ENCODE measurements at regions not wholly inside any gene's neighbourhood (a gene's known extent, or its start where the extent isn't known, plus 50 kb on each side); places are given as distances from the start of the nearest gene placed in this dataset.

DNA sequence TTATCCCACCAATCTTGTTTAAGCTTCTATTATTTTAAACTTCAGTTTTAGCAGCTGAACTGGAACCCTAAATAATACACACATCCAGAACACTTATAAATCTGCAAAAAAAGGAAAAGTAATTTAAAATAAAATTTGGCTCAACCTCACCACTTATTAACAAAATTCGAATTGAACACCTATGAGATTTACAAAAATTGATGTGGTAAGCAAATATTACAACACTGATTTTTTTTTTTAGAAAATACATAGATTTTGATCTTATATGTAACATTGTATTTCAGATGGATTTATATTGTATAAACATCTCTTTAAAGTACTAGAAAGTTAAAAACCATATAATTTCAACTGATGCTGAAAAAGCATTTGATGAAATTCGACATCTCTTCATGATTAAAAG lies 81.3 kb upstream of the DYNAP start:
- Histone ChIP-seq H3K4me1 (ENCODE audit: insufficient read depth, low read length) (no peaks in the 10 kb centered on the region), H3K9me3 (ENCODE audit: control insufficient read depth, insufficient read depth, low read length) (no peaks in the 10 kb centered on the region), H3K36me3 (ENCODE audit: insufficient read depth, low read length) (no peaks in the 10 kb centered on the region), H3K9ac (ENCODE audit: low read depth, low read length) (no peak overlapping the region)

DNA sequence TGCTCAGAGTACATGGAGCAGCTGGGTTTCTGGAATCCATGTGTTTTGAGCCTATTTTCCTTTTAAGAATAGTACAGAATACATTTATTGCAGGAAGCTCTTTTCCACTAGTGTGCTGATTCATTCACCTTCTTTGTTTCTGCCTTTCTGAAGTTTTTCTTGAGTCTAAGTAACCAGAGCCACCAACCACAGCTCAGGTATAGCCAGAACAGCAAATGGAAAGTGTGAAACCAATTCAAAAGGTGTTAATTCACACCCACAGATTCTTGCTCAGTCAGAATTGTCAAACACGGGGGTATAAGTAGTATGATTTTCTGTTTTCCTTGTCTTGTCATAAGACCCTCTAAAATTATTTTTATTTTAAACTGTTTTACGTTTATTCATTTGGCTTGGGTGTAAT lies 75.9 kb upstream of the DYNAP start:
- no peaks in the 10 kb centered on the region for H3K9me3 ChIP-seq (ENCODE audit: control insufficient read depth, insufficient read depth, low read length)
- H3K9ac ChIP-seq (ENCODE audit: low read depth, low read length), result no peak overlapping the region
- no peaks in the 10 kb centered on the region for H3K36me3 ChIP-seq (ENCODE audit: insufficient read depth, low read length)
- no peaks in the 10 kb centered on the region for H3K4me1 ChIP-seq (ENCODE audit: insufficient read depth, low read length)

DNA sequence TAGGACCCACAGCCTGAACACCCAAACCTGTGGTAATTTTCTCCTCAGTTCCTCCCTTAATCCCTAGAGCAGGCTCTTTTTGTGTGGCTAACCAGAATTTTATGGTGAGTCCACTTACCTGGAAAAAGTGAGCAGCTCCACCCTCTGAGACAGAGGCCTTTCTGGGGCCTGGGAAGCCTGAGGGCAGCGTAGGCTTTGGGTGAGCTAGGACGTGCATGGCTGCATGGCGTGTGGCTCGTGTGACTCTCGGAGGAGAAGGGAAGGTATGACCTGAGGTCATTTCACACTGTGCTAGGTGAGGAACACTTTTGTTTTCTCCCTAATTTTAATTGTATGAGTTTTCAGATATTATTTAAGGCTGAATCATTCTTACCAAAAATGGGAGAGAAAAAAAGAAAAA lies 73.5 kb upstream of the DYNAP start:
- no peak overlapping the region for H3K9ac ChIP-seq (ENCODE audit: low read depth, low read length)
- no peaks in the 10 kb centered on the region for H3K9me3 ChIP-seq (ENCODE audit: control insufficient read depth, insufficient read depth, low read length)
- H3K4me1 ChIP-seq (ENCODE audit: insufficient read depth, low read length), result no peaks in the 10 kb centered on the region
- no peaks in the 10 kb centered on the region for H3K36me3 ChIP-seq (ENCODE audit: insufficient read depth, low read length)

DNA sequence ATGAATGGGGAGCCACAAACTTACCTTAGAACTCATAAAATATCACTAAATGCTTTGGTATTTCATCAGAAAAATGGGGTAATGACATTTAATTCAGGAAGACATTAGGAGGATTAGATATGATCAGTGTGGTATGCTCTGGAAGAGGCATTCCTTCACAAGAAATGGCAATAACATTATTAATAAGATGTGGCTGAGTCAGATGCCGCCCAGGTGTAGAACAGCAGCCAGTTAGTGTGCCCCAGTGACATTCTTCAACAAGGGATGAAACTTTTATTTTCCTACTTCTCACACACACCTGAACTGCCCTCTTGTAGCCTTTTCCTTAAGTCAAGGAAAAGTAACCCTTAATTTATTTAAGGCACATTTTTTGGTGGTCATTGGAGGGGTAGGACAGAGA lies 69.2 kb upstream of the DYNAP start:
- H3K9me3 ChIP-seq (ENCODE audit: control insufficient read depth, insufficient read depth, low read length), result no peaks in the 10 kb centered on the region
- no peaks in the 10 kb centered on the region for H3K36me3 ChIP-seq (ENCODE audit: insufficient read depth, low read length)
- H3K4me1 ChIP-seq (ENCODE audit: insufficient read depth, low read length), result no peaks in the 10 kb centered on the region
- no peak overlapping the region for H3K9ac ChIP-seq (ENCODE audit: low read depth, low read length)

DNA sequence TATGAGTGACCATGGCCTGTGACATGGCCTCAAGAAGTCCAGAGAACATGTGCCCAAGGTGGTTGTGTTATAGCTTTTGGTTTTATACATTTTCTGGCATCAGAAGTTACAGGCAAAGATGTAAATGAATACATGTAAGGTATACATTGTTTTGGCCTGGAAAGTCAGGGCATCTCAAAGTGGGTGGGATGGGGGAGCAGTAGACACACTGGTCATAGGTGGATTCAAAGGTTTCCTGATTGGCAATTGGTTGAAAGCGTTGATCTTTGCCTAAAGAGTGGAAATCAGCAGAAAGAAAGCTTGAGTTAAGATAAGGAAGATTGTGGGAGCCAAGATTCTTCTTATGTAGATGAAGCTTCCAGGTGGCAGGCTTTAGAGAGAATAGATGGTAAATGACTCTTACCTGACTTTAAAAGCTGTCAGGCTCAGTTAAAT lies 62.1 kb upstream of the DYNAP start:
- H3K4me1 ChIP-seq (ENCODE audit: insufficient read depth, low read length), result peaks cover 40% of the 10 kb centered on the region
- peak overlapping the region; percentile 32; the same call in 1 of the 2 replicates for H3K9ac ChIP-seq (ENCODE audit: low read depth, low read length)
- 0 out of 2 replicates have a peak, but pooled peaks cover 3% of the 10 kb centered on the region for H3K9me3 ChIP-seq (ENCODE audit: control insufficient read depth, insufficient read depth, low read length)
- H3K36me3 ChIP-seq (ENCODE audit: insufficient read depth, low read length), result no peaks in the 10 kb centered on the region

DNA sequence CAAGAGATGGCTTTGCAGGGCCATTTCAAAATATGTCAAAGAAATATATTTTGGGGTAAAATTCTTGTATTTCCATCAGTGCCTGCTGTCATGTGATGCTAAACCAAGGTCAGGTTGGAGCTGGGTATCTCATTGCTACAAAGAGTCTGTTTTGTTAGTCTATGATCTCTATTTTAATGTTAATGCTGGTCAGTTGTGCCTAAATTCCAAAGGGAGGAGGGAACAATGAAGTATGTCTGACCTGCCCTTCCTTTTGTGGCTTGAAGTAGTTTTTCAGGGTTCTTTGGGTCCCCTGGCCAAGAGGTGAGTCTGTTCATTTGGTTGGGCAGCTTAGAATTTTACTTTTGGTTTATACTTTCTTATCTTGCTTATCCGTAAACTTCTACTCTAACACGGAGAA lies 61.6 kb upstream of the DYNAP start:
- H3K9ac ChIP-seq (ENCODE audit: low read depth, low read length), result peak overlapping the region; percentile 39

DNA sequence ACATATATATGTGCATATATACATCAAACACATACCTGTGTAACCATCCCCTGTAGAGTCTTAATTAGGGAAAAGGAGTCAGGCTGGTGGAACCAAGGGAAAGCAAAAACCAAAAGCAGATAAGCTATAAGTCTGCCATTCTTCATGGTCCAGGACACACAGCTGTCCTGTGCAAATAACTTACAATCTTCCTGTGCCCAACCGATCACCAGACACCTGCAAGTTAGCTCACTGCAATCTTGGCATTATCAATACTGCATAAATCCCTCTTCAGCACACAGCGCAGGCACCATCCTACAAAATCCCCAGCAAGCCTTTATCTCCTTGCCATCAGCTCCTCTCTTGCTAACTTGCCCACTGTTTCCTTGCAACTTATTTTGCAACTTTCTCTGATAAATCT lies 60.8 kb upstream of the DYNAP start:
- Histone ChIP-seq H3K4me1 (ENCODE audit: insufficient read depth, low read length) (peaks cover 40% of the 10 kb centered on the region), H3K9me3 (ENCODE audit: control insufficient read depth, insufficient read depth, low read length) (0 out of 2 replicates have a peak, but pooled peaks cover 3% of the 10 kb centered on the region), H3K36me3 (ENCODE audit: insufficient read depth, low read length) (no peaks in the 10 kb centered on the region), H3K9ac (ENCODE audit: low read depth, low read length) (0 out of 2 replicates have a peak overlapping the region, but pooled peaks have one; percentile 39)

More for the DNA sequence above, 61.6 kb upstream of the DYNAP start:
- Histone ChIP-seq H3K9me3 (ENCODE audit: control insufficient read depth, insufficient read depth, low read length) (0 out of 2 replicates have a peak, but pooled peaks cover 3% of the 10 kb centered on the region), H3K36me3 (ENCODE audit: insufficient read depth, low read length) (no peaks in the 10 kb centered on the region), H3K4me1 (ENCODE audit: insufficient read depth, low read length) (peaks cover 40% of the 10 kb centered on the region)

DNA sequence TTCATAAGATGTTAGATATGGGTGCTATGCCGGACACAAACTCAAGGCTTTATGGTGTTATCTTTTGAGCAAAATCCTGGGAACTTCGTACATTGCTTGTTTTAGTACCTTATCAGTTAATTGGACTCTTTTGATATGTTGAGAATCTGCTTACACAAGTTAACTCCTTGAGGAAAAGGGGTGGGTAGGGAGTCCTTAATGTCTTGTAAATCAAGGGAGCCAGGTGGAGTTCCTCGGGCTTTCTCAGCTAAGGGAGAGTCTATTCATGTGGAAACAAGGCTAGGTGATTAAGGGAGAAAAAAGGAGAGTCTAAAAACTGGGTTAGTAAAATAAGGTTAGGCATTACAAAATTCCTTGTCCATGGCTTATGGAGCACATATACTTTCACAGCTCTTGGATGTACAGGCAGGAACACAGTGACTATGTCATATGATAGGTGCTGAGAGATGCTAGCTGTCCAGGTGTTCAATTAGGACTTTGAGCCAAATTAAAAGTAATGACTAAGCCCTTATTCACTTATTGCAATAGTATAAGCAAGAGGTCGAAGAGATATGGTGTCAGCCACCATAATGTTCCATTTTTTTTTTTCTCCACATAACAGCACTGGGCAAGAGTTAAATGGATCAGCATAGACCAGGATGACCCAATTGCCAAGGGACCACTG lies 59.5 kb upstream of the DYNAP start:
- Histone ChIP-seq H3K4me1 (ENCODE audit: insufficient read depth, low read length) (peaks cover 40% of the 10 kb centered on the region), H3K9ac (ENCODE audit: low read depth, low read length) (peak overlapping the region; percentile 13; the same call in 1 of the 2 replicates), H3K36me3 (ENCODE audit: insufficient read depth, low read length) (0 out of 2 replicates have a peak, but pooled peaks cover 3% of the 10 kb centered on the region), H3K9me3 (ENCODE audit: control insufficient read depth, insufficient read depth, low read length) (0 out of 2 replicates have a peak, but pooled peaks cover 3% of the 10 kb centered on the region)

DNA sequence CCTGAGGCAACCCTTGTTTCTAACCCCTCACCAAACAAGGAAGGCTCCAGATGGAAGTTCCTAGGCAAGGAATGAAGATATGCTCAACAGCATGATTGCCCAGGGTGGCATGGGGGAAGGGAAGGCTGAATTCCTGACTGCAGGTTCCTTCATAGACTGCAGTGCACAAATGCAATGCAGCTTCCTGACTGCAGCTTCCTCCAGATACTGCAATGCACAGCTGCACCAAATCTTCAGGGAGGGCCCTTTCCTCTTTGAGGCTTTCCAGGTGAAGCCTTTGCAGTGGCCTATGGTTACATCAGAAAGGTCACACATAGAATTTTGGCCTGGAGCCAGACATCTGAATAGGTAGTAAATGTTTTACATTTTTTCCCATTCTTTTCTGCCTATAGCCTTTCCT lies 58.8 kb upstream of the DYNAP start:
- Histone ChIP-seq H3K36me3 (ENCODE audit: insufficient read depth, low read length) (0 out of 2 replicates have a peak, but pooled peaks cover 3% of the 10 kb centered on the region), H3K9me3 (ENCODE audit: control insufficient read depth, insufficient read depth, low read length) (0 out of 2 replicates have a peak, but pooled peaks cover 3% of the 10 kb centered on the region), H3K4me1 (ENCODE audit: insufficient read depth, low read length) (peaks cover 40% of the 10 kb centered on the region), H3K9ac (ENCODE audit: low read depth, low read length) (no peak overlapping the region)

DNA sequence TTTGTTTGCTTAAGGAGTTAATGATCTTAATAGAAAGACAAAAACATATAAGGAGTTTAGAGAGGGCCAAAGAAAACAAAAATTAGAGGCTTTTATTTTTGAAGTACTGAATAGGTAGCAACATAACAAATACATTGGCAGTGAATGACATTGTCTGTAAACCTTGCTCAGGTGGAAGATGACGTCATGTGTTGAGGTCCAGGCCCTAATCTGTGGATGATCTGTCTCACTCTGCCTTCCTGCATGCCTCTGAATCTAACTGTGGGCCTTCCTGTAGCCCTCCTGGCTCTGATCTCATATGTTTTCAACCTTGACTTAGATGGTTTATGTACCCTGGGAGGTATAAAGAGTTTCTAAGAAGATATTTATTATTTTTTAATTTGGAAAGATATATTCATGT lies 58.1 kb upstream of the DYNAP start:
- 0 out of 2 replicates have a peak, but pooled peaks cover 3% of the 10 kb centered on the region for H3K36me3 ChIP-seq (ENCODE audit: insufficient read depth, low read length)
- peaks cover 7% of the 10 kb centered on the region; the same call in 1 of the 2 replicates for H3K9me3 ChIP-seq (ENCODE audit: control insufficient read depth, insufficient read depth, low read length)
- H3K4me1 ChIP-seq (ENCODE audit: insufficient read depth, low read length), result peaks cover 40% of the 10 kb centered on the region
- no peak overlapping the region for H3K9ac ChIP-seq (ENCODE audit: low read depth, low read length)
